LHCN-M2 (cell line): ENCODE measurements at regions not wholly inside any gene's neighbourhood (a gene's known extent, or its start where the extent isn't known, plus 50 kb on each side); places are given as distances from the start of the nearest gene placed in this dataset.
A peak's percentile ranks its signal among the peaks of the same experiment; 100 is the strongest.

Source experiments
- DNase-seq: peaks from one replicate; pipeline ENCODE4 v3.0.0-alpha.2; 2012; ENCODE audit warnings: low read depth

DNA sequence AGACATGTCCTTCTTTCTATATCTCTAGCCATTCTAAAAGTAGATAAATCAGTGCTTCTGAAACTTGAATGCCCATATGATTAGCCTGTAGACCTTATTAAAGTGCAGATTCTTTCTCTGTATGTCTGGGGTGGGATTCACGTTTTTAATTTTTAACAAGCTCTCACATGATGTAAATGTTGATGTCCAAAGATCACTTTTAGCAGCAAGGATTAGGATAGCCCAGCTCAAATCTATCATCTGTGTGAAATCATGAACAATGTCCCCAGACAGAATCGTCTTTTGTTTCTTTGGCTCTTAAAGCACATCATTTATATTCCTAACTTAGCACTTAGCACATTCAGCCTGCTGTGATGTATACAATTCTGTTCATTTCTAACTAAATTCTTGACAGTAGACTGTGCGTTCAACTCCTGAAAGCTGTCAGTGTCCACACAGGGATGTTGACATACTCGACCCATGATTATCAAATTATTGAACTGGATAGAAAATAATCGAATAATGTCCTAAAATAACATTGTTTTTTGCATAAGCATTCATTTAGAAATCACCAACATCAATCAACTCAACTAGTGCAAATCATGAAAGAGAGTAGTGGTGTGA, 102.1 kb upstream of the MLIP start:
- no peak for DNase-seq

DNA sequence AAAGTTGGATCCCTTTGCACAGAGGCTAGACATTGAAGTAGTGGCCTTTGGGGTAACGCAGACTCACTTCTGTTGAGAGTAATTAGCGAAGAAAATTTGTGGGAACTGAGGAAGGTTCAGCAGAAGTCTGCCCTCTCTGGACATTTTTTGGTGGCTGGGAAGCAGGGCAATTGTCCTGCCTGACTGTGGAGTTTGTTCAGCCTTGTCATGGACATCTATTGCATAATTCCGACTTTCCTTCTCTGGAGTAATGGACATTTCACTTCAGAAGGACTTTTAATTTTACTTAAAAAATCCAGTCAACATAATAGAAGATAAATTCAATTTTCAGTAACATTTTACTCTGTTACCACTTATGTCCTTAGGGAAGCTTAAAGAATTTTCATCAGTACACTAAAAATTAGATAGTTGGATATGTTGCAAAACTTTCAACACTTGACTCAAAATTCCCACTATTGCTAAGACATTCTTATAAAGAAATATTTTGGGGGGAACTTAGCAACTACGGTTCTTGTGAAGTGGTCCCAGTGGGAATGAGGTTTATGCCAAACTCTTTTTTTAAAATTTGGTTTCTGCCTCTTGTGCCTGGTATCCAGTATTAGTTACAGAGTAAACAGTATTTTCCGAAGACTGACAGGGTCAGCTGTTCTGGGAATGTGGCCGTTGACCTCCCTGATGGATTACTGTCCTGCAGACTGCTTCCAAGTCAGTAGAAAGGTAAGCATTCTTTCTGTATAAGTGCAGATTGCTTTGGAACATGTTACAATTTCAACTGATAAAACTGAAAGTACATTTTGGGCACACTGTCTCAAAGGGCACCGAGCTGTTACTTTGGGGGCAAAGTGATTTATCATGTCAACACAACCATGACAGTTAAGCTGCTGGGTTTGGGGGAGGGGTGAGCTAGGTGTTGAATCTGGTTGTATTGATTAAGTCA, 100.6 kb upstream of the MLIP start:
- DNase-seq = peak; percentile 98

DNA sequence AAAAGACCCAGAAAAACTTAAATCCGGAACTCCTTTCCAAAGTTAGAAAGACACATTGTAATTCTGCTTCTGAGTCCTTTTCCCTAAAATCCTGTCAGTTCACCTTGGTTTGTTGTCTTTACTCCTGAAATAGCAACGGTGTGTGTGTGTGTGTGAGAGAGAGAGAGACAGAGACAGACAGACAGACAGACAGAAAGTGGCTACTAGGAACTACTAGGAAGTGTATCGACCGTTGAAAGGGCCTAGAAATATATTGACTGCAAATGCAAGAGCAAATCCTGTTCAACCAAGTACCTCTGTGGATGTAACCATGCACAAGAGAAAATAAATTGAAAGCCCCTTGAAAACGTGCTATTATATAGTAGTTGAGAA, 100.0 kb upstream of the MLIP start:
- no peak for DNase-seq

DNA sequence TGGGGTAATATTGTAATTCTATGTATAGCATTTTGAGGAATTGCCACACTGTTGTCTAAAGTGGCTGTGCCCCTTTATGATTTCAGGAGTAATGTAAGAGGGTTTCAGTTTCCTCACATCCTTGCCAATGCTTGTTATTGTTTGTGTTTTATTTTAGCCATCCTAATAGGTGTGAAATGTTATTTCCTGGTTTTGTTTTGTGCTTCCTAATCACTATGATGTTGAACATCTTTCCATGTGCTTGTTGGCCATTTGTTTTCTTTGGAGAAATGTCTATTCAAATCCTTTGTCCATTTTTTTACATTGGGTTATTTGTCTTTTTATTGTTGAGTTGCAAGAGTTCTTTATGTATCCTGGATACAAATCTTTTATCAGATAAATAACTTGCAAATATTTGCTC, 97.3 kb upstream of the MLIP start:
- DNase-seq = no peak

DNA sequence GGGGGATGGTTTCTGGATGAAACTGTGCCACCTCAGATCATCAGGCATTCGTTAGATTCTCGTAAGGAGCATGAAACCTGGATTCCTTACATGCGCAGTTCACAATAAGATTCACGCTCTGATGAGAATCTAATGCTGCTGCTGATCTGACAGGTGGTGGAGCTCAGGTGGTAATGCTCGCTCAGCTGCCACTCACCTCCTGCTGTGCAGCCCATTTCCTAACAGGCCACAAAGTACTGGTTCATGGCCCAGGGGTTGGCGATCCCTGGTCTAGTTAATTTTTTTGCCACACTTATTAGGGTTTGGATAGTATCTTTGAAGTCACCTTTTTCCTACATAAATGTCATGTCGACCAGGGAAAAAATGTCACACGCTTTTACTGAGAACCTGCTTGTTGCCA, 96.8 kb upstream of the MLIP start:
- DNase-seq = no peak

DNA sequence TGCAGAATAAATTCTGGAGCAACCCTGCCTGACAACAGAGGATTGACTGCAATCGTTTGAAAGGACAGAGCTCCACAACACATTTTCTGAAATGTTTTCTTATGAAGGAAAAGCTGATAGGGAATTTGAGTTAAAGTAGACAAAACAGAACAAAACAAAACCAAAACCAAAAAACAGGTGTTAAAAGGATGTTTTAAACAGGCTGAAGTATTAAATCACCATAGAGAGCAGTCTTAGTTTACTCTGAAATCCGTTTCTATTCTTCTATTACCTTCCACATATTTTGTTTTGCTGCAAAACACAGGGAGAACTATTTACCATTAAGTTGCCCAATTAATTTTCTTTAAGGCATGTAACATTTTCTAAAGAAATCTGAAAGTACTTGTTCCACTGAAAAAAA, 93.4 kb upstream of the MLIP start:
- no peak for DNase-seq

DNA sequence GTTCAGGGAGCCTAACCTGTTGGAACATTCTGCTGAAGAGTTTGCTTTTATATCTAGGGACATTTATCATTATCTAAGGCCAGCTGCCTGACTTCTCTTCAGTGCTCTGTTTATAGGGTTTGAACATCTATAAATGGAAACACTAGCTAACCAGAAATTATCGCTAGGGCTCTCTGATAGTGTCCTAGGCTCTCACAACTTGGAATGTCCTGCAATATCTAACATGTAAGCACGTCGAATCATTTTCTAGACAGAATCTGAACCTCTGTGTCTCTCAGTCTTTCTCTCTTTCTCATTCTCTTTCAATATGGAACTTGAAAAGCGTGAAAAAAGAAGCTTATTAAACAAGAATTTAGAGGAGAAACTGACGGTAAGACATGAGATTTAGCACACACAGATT, 92.5 kb upstream of the MLIP start:
- no peak for DNase-seq

DNA sequence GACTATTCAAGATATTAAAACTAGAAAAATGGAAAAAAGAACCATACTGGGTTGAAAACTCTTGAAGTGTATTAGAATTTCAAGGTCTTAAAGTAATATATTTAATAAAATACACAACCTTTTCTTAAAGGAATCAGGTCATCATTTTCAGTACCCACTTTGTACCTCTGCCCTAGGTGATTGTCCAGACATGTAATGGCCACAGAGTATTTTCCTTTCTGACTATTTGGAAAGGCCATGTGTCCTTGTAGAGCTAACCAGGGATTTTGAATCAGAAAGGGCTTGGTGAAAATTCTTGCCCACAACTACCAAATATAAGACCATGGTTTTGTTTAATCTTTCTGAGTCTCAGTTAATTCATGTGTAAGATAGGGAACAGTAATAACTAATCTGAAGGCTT, 91.4 kb upstream of the MLIP start:
- DNase-seq = no peak

DNA sequence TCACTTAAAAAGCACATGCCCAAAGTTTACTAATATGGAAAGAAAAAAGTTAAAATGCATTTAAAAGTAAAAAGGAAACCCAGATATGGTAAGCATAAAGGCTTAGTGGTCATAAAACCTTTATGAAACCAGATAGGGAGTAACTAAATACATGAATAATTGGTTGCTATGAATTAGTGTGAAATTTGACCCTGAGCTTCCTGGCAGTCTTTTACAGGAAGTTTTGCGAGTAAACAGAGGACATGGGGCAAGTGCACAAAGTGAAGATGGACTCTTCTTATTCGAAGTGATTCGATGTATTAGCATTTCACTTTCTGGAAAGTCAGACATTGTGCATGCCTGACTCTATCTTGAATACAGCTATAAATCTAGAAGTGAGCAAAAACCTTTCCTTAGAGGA, 90.9 kb upstream of the MLIP start:
- peak; percentile 50 for DNase-seq

DNA sequence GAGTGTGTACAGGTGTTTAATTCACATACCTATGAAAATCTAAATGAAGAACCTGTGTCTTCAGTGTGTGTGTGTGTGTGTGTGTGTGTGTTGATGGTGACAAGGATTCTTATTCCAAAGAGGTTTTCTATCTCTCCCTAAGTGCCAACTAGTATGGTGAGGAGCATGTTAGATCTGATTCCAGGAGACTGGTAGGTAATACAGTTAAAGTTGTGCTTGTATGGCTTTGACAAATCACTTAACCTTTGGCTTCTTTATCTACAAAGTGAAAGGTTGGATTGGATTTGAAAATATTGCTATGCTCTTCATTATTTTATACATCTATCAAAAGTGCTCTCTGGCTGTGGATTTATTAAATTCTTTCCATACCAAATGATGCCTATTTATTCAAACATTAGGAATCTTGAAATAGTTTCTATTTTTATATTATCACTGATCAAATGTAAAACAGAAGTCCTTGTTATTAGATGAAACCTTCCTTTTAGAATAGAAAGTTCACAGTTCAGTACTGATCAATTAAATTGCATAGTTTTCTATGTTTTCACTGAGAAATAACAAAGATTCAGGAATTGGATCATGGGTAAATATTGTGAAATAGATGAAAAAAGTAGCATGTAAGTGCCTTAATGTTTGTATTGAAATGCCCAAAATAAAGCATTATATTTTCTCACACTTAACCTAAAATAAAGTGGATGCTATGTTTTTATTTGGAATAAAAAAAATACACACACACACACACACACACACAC, 84.4 kb upstream of the MLIP start:
- DNase-seq = no peak

DNA sequence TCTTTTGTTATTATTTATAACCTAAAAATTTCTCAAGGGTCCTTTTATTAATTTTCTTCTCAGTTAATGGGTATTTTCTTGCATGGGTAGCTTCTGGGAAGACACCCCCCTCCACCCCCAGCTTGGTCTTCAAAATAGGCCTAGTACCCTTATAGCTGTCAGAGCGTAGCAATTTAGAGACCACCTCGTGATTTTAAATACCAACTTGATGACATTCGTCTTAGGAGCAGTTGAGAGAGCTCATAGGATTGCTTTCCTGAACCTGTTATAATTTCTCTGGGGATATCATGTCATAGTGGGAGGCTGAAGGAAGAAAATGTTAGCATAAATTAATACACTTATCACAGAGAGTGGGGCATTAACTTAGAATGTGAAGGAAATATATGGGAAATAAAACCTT, 83.1 kb upstream of the MLIP start:
- no peak for DNase-seq

DNA sequence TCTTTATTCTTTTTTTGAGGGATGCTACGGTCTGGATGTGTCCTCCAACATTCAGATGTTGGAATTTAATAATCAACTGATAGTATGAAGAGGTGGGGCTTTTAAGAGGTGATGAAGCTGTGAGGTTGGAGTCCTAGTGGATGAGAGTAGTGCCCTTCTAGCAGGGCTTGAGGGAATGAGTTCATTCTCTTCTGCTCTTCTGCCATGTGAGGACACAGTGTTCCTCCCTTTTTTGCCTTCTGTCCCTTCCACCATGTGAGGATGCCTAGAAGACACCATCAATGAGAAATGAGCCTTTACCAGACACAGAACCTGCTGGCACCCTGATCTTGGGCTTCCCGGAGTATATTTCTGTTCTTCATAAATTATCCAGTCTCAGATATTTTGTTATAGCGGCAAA, 82.1 kb upstream of the MLIP start:
- no peak for DNase-seq

DNA sequence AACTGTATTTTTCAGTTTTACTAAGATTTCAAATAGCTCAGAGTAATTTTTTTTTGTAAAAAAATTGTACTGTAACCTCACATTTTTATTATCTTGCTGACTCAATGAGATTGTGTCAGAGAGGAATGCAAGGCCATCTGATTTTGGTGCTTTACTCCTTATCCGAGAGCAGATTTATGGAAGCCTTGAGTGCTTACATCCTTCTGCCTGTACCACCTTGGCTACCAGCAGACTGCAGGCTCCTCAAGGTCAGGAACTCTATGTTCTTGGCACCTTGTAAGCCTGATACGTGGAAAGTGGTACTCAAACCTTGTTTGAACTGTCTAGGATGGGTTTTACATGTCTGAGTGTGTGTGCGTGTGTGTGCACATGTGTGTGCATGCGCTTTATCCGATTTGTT, 80.1 kb upstream of the MLIP start:
- DNase-seq = no peak

DNA sequence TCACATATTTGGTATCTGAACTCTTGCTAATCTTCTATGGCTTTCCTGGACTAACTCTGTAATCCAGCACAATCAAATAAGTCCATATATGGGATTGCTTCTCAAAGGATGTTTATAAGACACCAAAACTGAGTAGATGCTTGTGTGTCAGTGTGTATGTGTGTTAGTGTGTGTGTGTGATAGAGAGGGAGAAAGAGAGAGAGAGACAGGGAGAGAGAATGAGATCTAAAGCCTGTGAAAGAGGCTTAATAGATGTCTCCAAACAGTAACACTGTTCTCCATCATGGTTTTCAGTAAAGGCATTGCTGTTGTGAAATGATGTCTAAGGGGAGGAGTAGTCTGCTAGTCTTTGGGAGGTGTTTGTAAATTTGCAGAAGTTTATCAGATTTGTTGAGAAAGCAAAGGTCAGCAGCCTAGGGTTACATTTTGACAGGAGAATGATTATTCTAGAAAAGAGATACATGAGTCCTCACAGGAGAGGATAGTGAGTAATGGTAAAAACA, 73.9 kb upstream of the MLIP start:
- DNase-seq = no peak

DNA sequence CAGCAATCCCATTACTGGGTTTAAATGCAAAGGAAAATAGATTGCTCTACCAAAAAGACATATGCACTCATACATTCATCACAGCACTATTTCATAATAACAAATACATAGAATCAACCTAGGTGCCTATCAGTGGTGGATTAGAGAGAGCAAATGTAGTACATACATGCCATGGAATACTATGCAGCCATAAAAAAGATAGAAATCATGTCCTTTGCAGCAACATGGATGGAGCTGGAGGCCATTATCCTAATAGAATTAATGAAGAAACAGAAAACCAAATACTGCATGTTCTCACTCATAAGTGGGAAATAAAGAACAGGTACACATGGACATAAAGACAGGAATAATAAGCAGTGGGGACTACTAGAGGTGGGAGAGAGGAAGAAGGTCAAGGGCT, 70.7 kb upstream of the MLIP start:
- no peak for DNase-seq

DNA sequence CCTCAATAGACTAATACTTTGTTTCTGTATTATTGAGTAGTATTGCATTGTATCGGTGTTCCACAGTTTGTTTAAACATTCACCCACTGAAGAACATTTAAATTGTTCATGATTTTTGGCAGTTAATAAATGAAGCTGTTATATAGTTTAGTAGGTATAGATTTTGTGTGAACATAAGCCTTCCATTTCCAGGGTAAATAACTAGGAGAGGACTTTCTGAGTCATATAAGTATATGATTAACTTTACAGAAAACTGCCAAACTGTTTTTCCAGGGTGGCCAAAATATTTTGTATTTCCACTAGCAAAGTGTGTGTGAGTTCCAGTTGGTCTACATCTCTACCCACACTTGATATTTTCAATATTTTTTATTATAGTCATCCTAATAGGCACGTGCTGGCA, 70.0 kb upstream of the MLIP start:
- no peak for DNase-seq

DNA sequence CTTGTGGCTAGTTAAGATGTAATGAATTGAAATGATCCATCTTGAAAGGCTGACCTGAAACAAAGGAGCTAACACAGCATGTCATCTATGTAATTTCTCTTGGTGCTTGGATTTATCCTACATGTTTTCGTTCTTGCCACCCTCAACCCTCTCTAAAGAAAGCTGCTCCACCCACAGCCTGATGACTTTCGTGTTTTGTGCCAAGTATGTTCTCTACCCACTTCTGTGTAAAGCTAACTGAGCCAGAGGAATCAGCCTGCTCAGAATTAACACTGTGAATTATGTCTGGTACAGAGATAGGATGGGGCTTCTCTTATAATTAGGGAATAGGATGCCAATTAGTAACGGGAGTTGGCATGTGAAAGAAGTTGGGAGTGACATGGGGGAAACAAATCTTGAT, 67.9 kb upstream of the MLIP start:
- DNase-seq = no peak

DNA sequence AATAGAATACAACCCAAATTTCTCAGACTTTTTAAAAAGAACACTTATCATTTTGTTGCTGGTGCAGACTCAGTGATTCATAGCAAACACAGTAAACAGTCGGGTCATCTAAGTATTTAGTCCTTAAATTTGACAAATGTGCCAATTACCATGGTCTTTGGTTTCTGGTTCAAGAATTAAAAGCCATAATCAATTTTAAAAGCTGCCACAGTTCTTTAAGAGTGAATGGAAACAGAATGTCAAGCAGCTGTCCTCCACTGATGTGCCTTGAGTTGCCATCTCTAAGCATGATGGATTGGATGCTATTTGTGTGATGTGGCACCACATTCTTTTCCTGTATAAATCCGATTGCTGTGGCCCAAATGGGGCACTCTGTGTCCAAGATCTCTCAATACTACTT, 67.2 kb upstream of the MLIP start:
- DNase-seq = no peak

DNA sequence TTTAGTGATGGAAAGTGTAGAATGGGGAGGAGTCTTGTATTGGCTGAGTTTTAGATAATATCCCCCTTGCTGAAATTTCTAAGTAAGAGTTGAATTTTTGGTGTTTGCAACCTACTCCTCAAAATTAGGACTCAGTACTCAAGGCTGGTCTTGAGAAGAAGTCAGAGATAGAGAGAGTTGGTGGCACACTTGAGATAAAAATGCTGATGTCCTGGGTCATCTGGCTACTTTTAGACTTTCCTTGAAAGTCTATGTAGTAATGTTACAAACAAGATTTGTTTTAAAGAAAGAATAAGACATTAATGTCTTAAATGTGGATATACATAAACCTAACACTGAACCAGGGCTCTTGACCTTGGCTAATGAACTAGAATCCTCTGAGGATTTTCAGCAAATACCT, 62.5 kb upstream of the MLIP start:
- DNase-seq = no peak

DNA sequence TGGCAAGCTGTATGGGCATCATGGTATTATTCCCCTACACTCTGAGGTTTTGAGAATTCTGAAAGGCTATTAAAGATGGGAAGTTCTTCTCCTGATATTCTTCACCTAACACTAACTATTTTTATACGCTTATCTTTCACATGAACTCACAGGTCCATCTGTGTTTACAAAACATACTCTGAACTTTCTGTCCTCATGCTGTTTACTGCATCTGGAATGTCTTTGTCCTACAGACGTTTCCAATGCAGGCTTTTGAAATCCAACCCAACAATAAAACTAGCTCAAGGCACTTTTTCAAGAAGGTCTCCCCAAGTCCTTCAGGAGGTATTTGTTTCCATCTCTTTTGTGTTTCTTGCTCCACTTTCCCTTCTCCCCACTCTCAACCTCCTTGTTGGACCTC, 60.5 kb upstream of the MLIP start:
- no peak for DNase-seq

DNA sequence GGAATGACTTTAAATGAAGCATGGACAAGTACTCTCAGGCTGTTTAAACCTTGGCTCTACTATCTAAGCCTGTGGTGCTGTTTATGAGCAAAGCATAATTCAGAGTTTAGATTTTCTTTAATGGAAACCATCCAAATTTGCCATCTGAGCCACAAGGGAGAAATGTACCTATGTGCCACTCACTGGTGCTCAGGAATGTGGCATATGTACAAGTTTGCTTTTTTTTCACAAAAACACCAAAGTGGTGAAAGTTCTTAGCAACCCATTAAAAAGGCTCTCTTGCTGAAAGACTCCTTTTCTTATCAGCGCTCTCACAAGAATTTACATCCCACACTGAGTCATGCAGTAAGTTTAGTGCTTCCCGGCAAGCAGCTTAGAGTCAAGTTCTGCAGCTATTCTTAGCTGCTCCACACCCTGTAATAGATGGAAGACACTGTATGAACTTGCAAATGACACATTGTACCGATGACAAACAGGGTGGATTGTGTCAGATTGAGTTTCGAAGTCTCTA, 57.3 kb upstream of the MLIP start:
- peak; percentile 94 for DNase-seq

DNA sequence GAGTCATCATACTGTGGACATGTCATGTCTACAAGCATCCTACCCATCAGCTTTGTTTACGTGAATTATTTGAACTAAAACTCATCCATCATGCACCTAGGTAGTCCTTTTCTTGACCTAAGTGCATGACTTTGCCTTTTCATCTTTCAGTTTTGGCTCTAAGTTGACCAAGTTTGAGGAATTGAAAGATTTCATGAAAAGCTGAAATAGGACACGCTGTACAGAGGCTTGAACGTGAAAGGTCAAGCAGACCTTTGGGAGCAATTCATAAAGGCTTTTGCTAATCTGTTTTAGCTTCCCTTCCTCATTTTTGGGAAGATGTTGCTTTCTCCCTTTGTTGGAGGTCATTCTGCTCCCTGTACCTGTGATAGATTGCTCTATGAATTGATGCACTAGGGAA, 55.1 kb upstream of the MLIP start:
- DNase-seq = no peak
